HEK293T (cell line): ENCODE measurements at regions not wholly inside any gene's neighbourhood (a gene's known extent, or its start where the extent isn't known, plus 50 kb on each side); places are given as distances from the start of the nearest gene placed in this dataset.

ENCODE experiments used
- CTCF ChIA-PET: fragments of 350-600 bp; formaldehyde crosslinking; extraction: SDS; loops from one replicate; lab custom pipeline; 2021; ENCODE audit warnings: antibody characterized with exemption, inconsistent platforms; lab: Yijun Ruan, JAX
- POLR2A ChIA-PET: fragments of 350-600 bp; formaldehyde crosslinking; extraction: SDS; loops from one replicate; lab custom pipeline; 2020; ENCODE audit warnings: antibody characterized with exemption, inconsistent platforms; lab: Yijun Ruan, JAX
- DNase-seq: peaks from one replicate; pipeline ENCODE4 v3.0.0; 2012; ENCODE audit warnings: mixed read lengths; ENCODE audit errors: extremely low spot score
- ARNT ChIP-seq: fragments of 450-650 bp; IDR thresholded peaks from 2 replicates; pipeline ENCODE4 v1.6.1; 2017; ENCODE audit warnings: mild to moderate bottlenecking
- BHLHE40 ChIP-seq: fragments of 450-650 bp; IDR thresholded peaks from 2 replicates; pipeline ENCODE4 v1.6.1; 2016; ENCODE audit warnings: mild to moderate bottlenecking, moderate library complexity, borderline replicate concordance
- CTBP1 ChIP-seq: fragments of 450-650 bp; IDR thresholded peaks from 2 replicates; pipeline ENCODE4 v1.6.1; 2016; ENCODE audit warnings: borderline replicate concordance
- ELF4 ChIP-seq: fragments of 450-650 bp; IDR thresholded peaks from 2 replicates; pipeline ENCODE4 v1.6.1; 2017; ENCODE audit warnings: antibody characterized with exemption
- FOXA1 ChIP-seq: fragments of 450-650 bp; IDR thresholded peaks from 2 replicates; pipeline ENCODE4 v1.6.1; 2016; ENCODE audit warnings: mild to moderate bottlenecking
- FOXK2 ChIP-seq: fragments of 450-650 bp; IDR thresholded peaks from 2 replicates; pipeline ENCODE4 v1.6.1; 2016; ENCODE audit warnings: mild to moderate bottlenecking
- FOXM1 ChIP-seq: fragments of 450-650 bp; IDR thresholded peaks from 2 replicates; pipeline ENCODE4 v1.6.1; 2017; ENCODE audit warnings: mild to moderate bottlenecking, borderline replicate concordance
- HDGF ChIP-seq: fragments of 450-650 bp; IDR thresholded peaks from 2 replicates; pipeline ENCODE4 v1.6.1; 2017; ENCODE audit warnings: antibody characterized with exemption, borderline replicate concordance
- L3MBTL2 ChIP-seq: fragments of 450-650 bp; conservative IDR thresholded peaks from 2 replicates; pipeline ENCODE4 v1.6.1; 2016; ENCODE audit warnings: mild to moderate bottlenecking
- LEF1 ChIP-seq: fragments of 450-650 bp; IDR thresholded peaks from 2 replicates; pipeline ENCODE4 v1.6.1; 2017; ENCODE audit warnings: mild to moderate bottlenecking, borderline replicate concordance
- NFRKB ChIP-seq: fragments of 450-650 bp; IDR thresholded peaks from 2 replicates; pipeline ENCODE4 v1.6.1; 2016; ENCODE audit warnings: mild to moderate bottlenecking, moderate library complexity
- PKNOX1 ChIP-seq: fragments of 450-650 bp; IDR thresholded peaks from 2 replicates; pipeline ENCODE4 v1.6.1; 2016
- SP1 ChIP-seq: fragments of 450-650 bp; IDR thresholded peaks from 2 replicates; pipeline ENCODE4 v1.6.1; 2017
- SUZ12 ChIP-seq: fragments of 450-650 bp; IDR thresholded peaks from 2 replicates; pipeline ENCODE4 v1.6.1; 2016; ENCODE audit warnings: mild to moderate bottlenecking
- TARDBP ChIP-seq: fragments of 450-650 bp; IDR thresholded peaks from 2 replicates; pipeline ENCODE4 v1.6.1; 2016
- ZNF384 ChIP-seq: fragments of 450-650 bp; IDR thresholded peaks from 2 replicates; pipeline ENCODE4 v1.6.1; 2016

GRCh38 chr7:22008087-22008486 is 62.4 kb upstream of the CDCA7L start:
- TF ChIP-seq ZNF384 (no peak), CTBP1 (no peak), FOXM1 (no peak), HDGF (no peak), SP1 (no peak), FOXK2 (no peak), SUZ12 (no peak)
- ChIA-PET POLR2A (no interaction called here), CTCF (interaction anchor here (0.6 kb wide), 1 partner anchor 66 kb away, joined by 3 read pairs; no protein-coding TSS in a partner anchor)
- no peak for DNase-seq

- ChIA-PET POLR2A (no interaction called here), CTCF (interaction anchor here (0.5 kb wide), 1 partner anchor 40 kb away, joined by 3 read pairs; no protein-coding TSS in a partner anchor)
- DNase-seq = no peak
- no peak for TF ChIP-seq LEF1
- TF ChIP-seq BHLHE40 = no peak
- no peak for TF ChIP-seq ELF4
- TF ChIP-seq ARNT = no peak
- TF ChIP-seq TARDBP = no peak
- TF ChIP-seq L3MBTL2 = no peak
- no peak for TF ChIP-seq NFRKB
- no peak for TF ChIP-seq ZNF384
- TF ChIP-seq PKNOX1 = no peak
- TF ChIP-seq HDGF = no peak
- TF ChIP-seq SUZ12 = no peak
- no peak for TF ChIP-seq FOXK2
- no peak for TF ChIP-seq FOXA1
- no peak for TF ChIP-seq CTBP1
- no peak for TF ChIP-seq SP1
- TF ChIP-seq FOXM1 = no peak
Measured at GRCh38 chr7:22005151-22005550, 59.5 kb upstream of the CDCA7L start.

GRCh38 chr7:22002726-22003125 is 57.0 kb upstream of the CDCA7L start:
- TF ChIP-seq PKNOX1 (no peak), FOXK2 (no peak), NFRKB (no peak), FOXA1 (no peak), L3MBTL2 (no peak), BHLHE40 (no peak), ZNF384 (no peak)
- DNase-seq = no peak
- POLR2A ChIA-PET = no interaction called here
- CTCF ChIA-PET = no interaction called here

- TF ChIP-seq NFRKB (no peak), CTBP1 (no peak), FOXM1 (no peak), PKNOX1 (peak; percentile 29; the same call in 1 of the 2 replicates), FOXA1 (no peak)
- ChIA-PET POLR2A (no interaction called here), CTCF (no interaction called here)
- peak; percentile 71 for DNase-seq
Measured at GRCh38 chr7:22001345-22002004, 55.8 kb upstream of the CDCA7L start.

GRCh38 chr7:21999896-22000295 is 54.2 kb upstream of the CDCA7L start:
- DNase-seq = no peak
- ChIA-PET POLR2A (no interaction called here), CTCF (no interaction called here)
- TF ChIP-seq PKNOX1 (no peak), LEF1 (no peak), L3MBTL2 (no peak), BHLHE40 (no peak), SP1 (no peak), FOXM1 (no peak), ELF4 (no peak), HDGF (no peak), TARDBP (no peak), CTBP1 (no peak), SUZ12 (no peak), NFRKB (no peak), FOXA1 (no peak), ZNF384 (no peak), FOXK2 (no peak), ARNT (no peak)

- no peak for DNase-seq
- ChIA-PET POLR2A (no interaction called here), CTCF (interaction anchor here (0.6 to 1.2 kb wide), 3 partner anchors 12 to 1273 kb away, joined by 3 to 8 read pairs (median 5); no protein-coding TSS in a partner anchor)
- no peak for TF ChIP-seq LEF1
- no peak for TF ChIP-seq L3MBTL2
- TF ChIP-seq FOXM1 = no peak
- no peak for TF ChIP-seq ELF4
- TF ChIP-seq CTBP1 = no peak
- no peak for TF ChIP-seq ZNF384
- no peak for TF ChIP-seq FOXK2
- no peak for TF ChIP-seq BHLHE40
- no peak for TF ChIP-seq ARNT
- TF ChIP-seq HDGF = no peak
- TF ChIP-seq SP1 = no peak
- no peak for TF ChIP-seq NFRKB
- no peak for TF ChIP-seq FOXA1
- no peak for TF ChIP-seq TARDBP
- no peak for TF ChIP-seq PKNOX1
- TF ChIP-seq SUZ12 = no peak
Measured at GRCh38 chr7:21996641-21997040, 50.9 kb upstream of the CDCA7L start.
